Mesothelial cell of epicardium (in vitro differentiated cells): ENCODE measurements at regions not wholly inside any gene's neighbourhood (a gene's known extent, or its start where the extent isn't known, plus 50 kb on each side); places are given as distances from the start of the nearest gene placed in this dataset.
"Not testable (repeated sequence)": the region's sequence is repeated elsewhere in the genome, so short reads cannot be mapped to it uniquely, and the experiment has no call there.

Experiments used
- DNase-seq, 2 experiments: peaks; one replicate each; pipeline ENCODE4 v3.0.0; 2021; ENCODE audit warnings: low spot score in 2 of 2; ENCODE audit not compliant: unreplicated experiment in 2 of 2
- H3K27ac Mint-ChIP-seq: 2 replicates; pipeline ENCODE4 v1.8.0; 2021; ENCODE audit warnings: mixed read lengths
- H3K27me3 Mint-ChIP-seq: 2 replicates; pipeline ENCODE4 v1.8.0; 2021; ENCODE audit warnings: low read depth, mixed read lengths
- H3K36me3 Mint-ChIP-seq: 2 replicates; pipeline ENCODE4 v1.8.0; 2021; ENCODE audit warnings: mixed read lengths
- H3K4me1 Mint-ChIP-seq: 2 replicates; pipeline ENCODE4 v1.8.0; 2021; ENCODE audit warnings: mixed read lengths
- H3K4me3 Mint-ChIP-seq: 2 replicates; pipeline ENCODE4 v1.8.0; 2021; ENCODE audit warnings: mild to moderate bottlenecking, moderate library complexity, mixed read lengths
- H3K9me3 Mint-ChIP-seq: 2 replicates; pipeline ENCODE4 v1.8.0; 2021; ENCODE audit warnings: mixed read lengths
- CTCF ChIP-seq: fragments of 200-600 bp; sonication (generic); IDR thresholded peaks from one replicate; pipeline ENCODE4 v1.5.0; 2021; ENCODE audit warnings: antibody characterized with exemption; ENCODE audit not compliant: unreplicated experiment

- Mint-ChIP-seq H3K27me3 (peaks cover 20% of the 10 kb centered on the region), H3K4me1 (peaks cover 10% of the 10 kb centered on the region), H3K36me3 (peaks cover 2% of the 10 kb centered on the region), H3K9me3 (peaks cover 54% of the 10 kb centered on the region), H3K27ac (no peak overlapping the region), H3K4me3 (no peak overlapping the region)
- DNase-seq: no peak
- TF ChIP-seq CTCF: no peak
These were observed 390.3 kb upstream of the NFIA start for GRCh38 chr1:60692031-60692430.

- peaks cover 62% of the 10 kb centered on the region for H3K9me3 Mint-ChIP-seq
- not testable (repeated sequence) for DNase-seq, H3K27ac Mint-ChIP-seq, H3K4me1 Mint-ChIP-seq, H3K4me3 Mint-ChIP-seq, H3K36me3 Mint-ChIP-seq
- H3K27me3 Mint-ChIP-seq: peaks cover 19% of the 10 kb centered on the region
These were observed 394.1 kb upstream of the NFIA start for GRCh38 chr1:60688221-60688620.

- Mint-ChIP-seq H3K36me3 (no peaks in the 10 kb centered on the region), H3K4me3 (no peak overlapping the region), H3K4me1 (no peaks in the 10 kb centered on the region), H3K9me3 (peaks cover 11% of the 10 kb centered on the region), H3K27ac (no peak overlapping the region), H3K27me3 (peaks cover 31% of the 10 kb centered on the region)
- no peak for TF ChIP-seq CTCF
- no peak for DNase-seq
These were observed 401.1 kb upstream of the NFIA start for GRCh38 chr1:60681095-60681860.

- Mint-ChIP-seq H3K4me1 (no peaks in the 10 kb centered on the region), H3K27ac (no peak overlapping the region), H3K27me3 (peaks cover 36% of the 10 kb centered on the region), H3K36me3 (no peaks in the 10 kb centered on the region), H3K9me3 (peaks cover 5% of the 10 kb centered on the region), H3K4me3 (no peak overlapping the region)
- no peak for TF ChIP-seq CTCF
- DNase-seq: no peak
These were observed 402.6 kb upstream of the NFIA start for GRCh38 chr1:60679524-60680375.

GRCh38 chr1:60678802-60679201 lies 403.6 kb upstream of the NFIA start:
- no peak for TF ChIP-seq CTCF
- Mint-ChIP-seq H3K9me3 (no peaks in the 10 kb centered on the region), H3K4me1 (peaks cover 5% of the 10 kb centered on the region), H3K36me3 (no peaks in the 10 kb centered on the region), H3K27me3 (peaks cover 39% of the 10 kb centered on the region), H3K4me3 (no peak overlapping the region), H3K27ac (no peak overlapping the region)
- DNase-seq: no peak

GRCh38 chr1:60678391-60678790 lies 404.0 kb upstream of the NFIA start:
- DNase-seq: no peak
- no peaks in the 10 kb centered on the region for H3K9me3 Mint-ChIP-seq
- no peaks in the 10 kb centered on the region for H3K36me3 Mint-ChIP-seq
- no peak overlapping the region for H3K4me3 Mint-ChIP-seq
- peaks cover 41% of the 10 kb centered on the region for H3K27me3 Mint-ChIP-seq
- peaks cover 5% of the 10 kb centered on the region for H3K4me1 Mint-ChIP-seq
- H3K27ac Mint-ChIP-seq: no peak overlapping the region
- no peak for TF ChIP-seq CTCF
